HepG2 (cell line): ENCODE measurements at regions not wholly inside any gene's neighbourhood (a gene's known extent, or its start where the extent isn't known, plus 50 kb on each side); places are given as distances from the start of the nearest gene placed in this dataset.

Experiments used
- ATAC-seq: fragments of 200-7000 bp; cut with Tn5 transposase; 3 replicates; pipeline ENCODE4 v1.9.1; 2020; ENCODE audit warnings: mild to moderate bottlenecking, moderate library complexity
- BruUV-seq: library from RNA; stranded (reverse); fragments of 400-500 nt; replicated peaks from 2 replicates; lab custom pipeline; 2021; lab: Mats Ljungman, UMichigan
- CTCF ChIA-PET: fragments of 300-600 bp; formaldehyde crosslinking; extraction: SDS; loops from one replicate; lab custom pipeline; 2021; ENCODE audit warnings: low total read pairs, inconsistent platforms, low intra/inter-chr PET ratio; lab: Yijun Ruan, JAX
- POLR2A ChIA-PET: fragments of 350-600 bp; sonication (Branson Sonifier 250); formaldehyde crosslinking; loops from one replicate; lab custom pipeline; 2020; ENCODE audit warnings: antibody characterized with exemption, inconsistent platforms; lab: Yijun Ruan, JAX
- DNase-seq: peaks from one replicate; pipeline ENCODE4 v3.0.0-alpha.2; 2015; ENCODE audit warnings: low spot score
- FAIRE-seq: peaks from 3 replicates; lab custom pipeline; 2011; peaks lifted over from hg19 to GRCh38; lab: Jason Lieb, UNC
- H2AFZ ChIP-seq: one replicate; pipeline ENCODE4 v1.6.1; 2011; ENCODE audit warnings: low read length, inconsistent platforms
- H3K27ac ChIP-seq: fragments of 300-600 bp; 3 replicates; pipeline ENCODE4 v1.8.0; 2011; ENCODE audit warnings: mixed run types, mild to moderate bottlenecking, mixed read lengths, low read length, inconsistent platforms; ENCODE audit not compliant: insufficient read depth; ENCODE audit errors: extremely low read length
- H3K27me3 ChIP-seq, 2 experiments: fragments of 200-600 bp in 1 of 2; 2 replicates in 1 of 2; 3 replicates in 1 of 2; pipeline versions ENCODE4 v1.6.0 to v1.8.0; 2011; ENCODE audit warnings: low read length in 2 of 2, mild to moderate bottlenecking in 2 of 2, moderate library complexity in 2 of 2, inconsistent platforms in 1 of 2; ENCODE audit not compliant: insufficient read depth in 2 of 2, control insufficient read depth in 1 of 2
- H3K36me3 ChIP-seq, 2 experiments: fragments of 200-600 bp in 1 of 2; replicated peaks in 1 of 2; 2 replicates in 1 of 2; 3 replicates in 1 of 2; pipeline versions ENCODE4 v1.5.1 to v1.8.0; 2011; ENCODE audit warnings: low read length in 2 of 2, inconsistent platforms in 1 of 2; ENCODE audit not compliant: insufficient read depth in 2 of 2, control insufficient read depth in 1 of 2
- H3K4me1 ChIP-seq: 2 replicates; pipeline ENCODE4 v1.5.1; 2012; ENCODE audit warnings: low read length, inconsistent platforms; ENCODE audit not compliant: insufficient read depth
- H3K4me2 ChIP-seq: 2 replicates; pipeline ENCODE4 v1.6.0; 2011; ENCODE audit warnings: low read depth, low read length, inconsistent platforms
- H3K4me3 ChIP-seq, 3 experiments: fragments of 200-600 bp in 1 of 3; sonication (generic), shearing (Covaris generic) in 1 of 3; replicated peaks in 1 of 3; 2 replicates each; pipeline ENCODE4 v1.5.1; 2011 to 2016; ENCODE audit warnings: low read length in 3 of 3, inconsistent platforms in 2 of 3, low read depth in 2 of 3, mild to moderate bottlenecking in 2 of 3, control low read depth in 1 of 3, mixed read lengths in 1 of 3; ENCODE audit not compliant: insufficient read depth in 1 of 3
- H3K79me2 ChIP-seq: one replicate; pipeline ENCODE4 v1.6.1; 2011; ENCODE audit warnings: low read length, inconsistent platforms; ENCODE audit not compliant: insufficient read depth
- H3K9ac ChIP-seq: 2 replicates; pipeline ENCODE4 v1.6.0; 2011; ENCODE audit warnings: mild to moderate bottlenecking, low read depth, low read length, inconsistent platforms; ENCODE audit not compliant: insufficient read depth
- H3K9me3 ChIP-seq: 2 replicates; pipeline ENCODE4 v1.5.1; 2012; ENCODE audit warnings: mild to moderate bottlenecking, low read length
- H4K20me1 ChIP-seq: 2 replicates; pipeline ENCODE4 v1.6.0; 2011; ENCODE audit warnings: inconsistent platforms, mild to moderate bottlenecking, low read length, moderate library complexity; ENCODE audit not compliant: insufficient read depth
- BORCS8-MEF2B ChIP-seq: sonication (generic); formaldehyde crosslinking; IDR thresholded peaks from 2 replicates; pipeline ENCODE4 v1.8.0; 2022; ENCODE audit warnings: mild to moderate bottlenecking, missing genetic modification reagents
- FIP1L1 ChIP-seq: fragments of 200-400 bp; formaldehyde crosslinking; IDR thresholded peaks from 2 replicates; pipeline ENCODE4 v1.6.1; 2018; ENCODE audit warnings: low read depth, mild to moderate bottlenecking, low read length, moderate library complexity, borderline replicate concordance; ENCODE audit not compliant: insufficient read depth
- HOXD1 ChIP-seq: sonication (generic); formaldehyde crosslinking; IDR thresholded peaks from 2 replicates; pipeline ENCODE4 v1.5.0; 2020; ENCODE audit warnings: missing genetic modification reagents
- JUND ChIP-seq: sonication (generic); formaldehyde crosslinking; IDR thresholded peaks from 2 replicates; pipeline ENCODE4 v1.8.0; 2022; ENCODE audit warnings: mild to moderate bottlenecking, missing genetic modification reagents
- KLF12 ChIP-seq: sonication (generic); formaldehyde crosslinking; IDR thresholded peaks from 2 replicates; pipeline ENCODE4 v1.4.0; 2020; ENCODE audit warnings: missing genetic modification reagents, borderline replicate concordance
- MYC ChIP-seq: sonication (generic); formaldehyde crosslinking; IDR thresholded peaks from 2 replicates; pipeline ENCODE4 v1.9.0; 2021; ENCODE audit warnings: missing genetic modification reagents, borderline replicate concordance
- NR1H2 ChIP-seq: sonication (generic); formaldehyde crosslinking; IDR thresholded peaks from 2 replicates; pipeline ENCODE4 v1.8.1; 2022; ENCODE audit warnings: low read depth, missing genetic modification reagents, borderline replicate concordance
- PCBP1 ChIP-seq: fragments of 200-400 bp; formaldehyde crosslinking; IDR thresholded peaks from 2 replicates; pipeline ENCODE4 v1.6.1; 2017; ENCODE audit warnings: mild to moderate bottlenecking, low read depth, low read length, borderline replicate concordance
- RBFOX2 ChIP-seq: fragments of 200-400 bp; formaldehyde crosslinking; IDR thresholded peaks from 2 replicates; pipeline ENCODE4 v1.6.1; 2017; ENCODE audit warnings: low read depth, mild to moderate bottlenecking, low read length
- RORA ChIP-seq: sonication (generic); formaldehyde crosslinking; IDR thresholded peaks from 2 replicates; pipeline ENCODE4 v1.5.0; 2020; ENCODE audit warnings: mild to moderate bottlenecking, missing genetic modification reagents, moderate library complexity
- SMAD1 ChIP-seq: sonication (generic); formaldehyde crosslinking; IDR thresholded peaks from 2 replicates; pipeline ENCODE4 v1.4.0; 2020; ENCODE audit warnings: missing genetic modification reagents, low read depth, mild to moderate bottlenecking, borderline replicate concordance
- ZNF501 ChIP-seq: sonication (generic); formaldehyde crosslinking; IDR thresholded peaks from 2 replicates; pipeline ENCODE4 v1.5.1; 2020; ENCODE audit warnings: mild to moderate bottlenecking, moderate library complexity, missing genetic modification reagents
- WGBS: methylation state at CpG from one replicate; pipeline ENCODE4 v1.1.6; 2017; ENCODE audit warnings: low lambda C conversion rate; 5-methylcytosine and 5-hydroxymethylcytosine counted together
- in situ Hi-C: cut with HindIII; loops from 2 replicates; pipeline ENCODE4 v1.10.0; 2017; ENCODE audit warnings: low pct_unique_long_range_greater_than_20kb; ENCODE audit not compliant: extremely low pct_ligation_motif_present
- intact Hi-C: fragments of 100-400 bp; cut with micrococcal nuclease; formaldehyde crosslinking; loops from one replicate; pipeline ENCODE4 v1.10.0; 2022; ENCODE audit not compliant: unreplicated experiment

DNA sequence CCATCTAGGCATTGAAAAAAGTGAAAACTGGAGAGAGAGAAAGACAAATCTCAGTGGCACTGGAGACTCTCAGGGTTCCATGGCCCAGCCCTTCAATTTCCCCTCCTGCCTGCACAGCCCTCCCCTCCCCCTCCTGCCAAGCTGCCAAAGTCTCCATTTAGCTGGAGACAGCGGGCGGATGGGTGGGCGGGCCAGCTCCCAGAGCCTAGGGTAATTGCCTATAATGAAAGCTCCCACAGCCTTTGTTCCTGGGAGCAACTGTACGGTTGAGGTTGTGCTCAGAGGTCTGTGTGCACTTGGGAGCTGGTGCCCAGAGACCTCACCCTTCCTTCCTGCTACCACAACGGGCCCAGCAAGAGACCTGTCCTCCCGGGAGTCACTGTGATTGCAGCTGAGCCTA lies 89.6 kb downstream of the NAV1 start:
- Histone ChIP-seq H3K9ac (no peak overlapping the region), H3K4me3 (no peak overlapping the region), H3K79me2 (no peaks in the 10 kb centered on the region), H2AFZ (no peak overlapping the region), H3K9me3 (no peaks in the 10 kb centered on the region), H3K36me3 (no peaks in the 10 kb centered on the region), H3K27me3 (peaks cover 0 to 2% of the 10 kb centered on the region in 2 experiments; a peak in 3 of 5 replicates), H4K20me1 (no peaks in the 10 kb centered on the region), H3K4me1 (no peaks in the 10 kb centered on the region), H3K4me2 (no peak overlapping the region), H3K27ac (no peak overlapping the region)
- FAIRE-seq (no peak), DNase-seq (no peak), ATAC-seq (no peak)
- 10% methylated on average over 2 of the region's 6 CpGs for WGBS
- POLR2A ChIA-PET = no interaction called here
- CTCF ChIA-PET = no interaction called here
- in situ Hi-C loops (no loop called here), intact Hi-C loops (no loop called here)
- no TSS peak for BruUV-seq
- no peak for TF ChIP-seq HOXD1 (CRISPR knock-in tag)
- no peak for TF ChIP-seq JUND (CRISPR knock-in tag)
- no peak for TF ChIP-seq FIP1L1
- TF ChIP-seq SMAD1 (CRISPR knock-in tag) = no peak
- no peak for TF ChIP-seq KLF12 (CRISPR knock-in tag)
- TF ChIP-seq MYC = no peak
- TF ChIP-seq ZNF501 = no peak
- TF ChIP-seq PCBP1 = no peak
- no peak for TF ChIP-seq RBFOX2
- TF ChIP-seq RORA (CRISPR knock-in tag) = no peak
- no peak for TF ChIP-seq NR1H2 (CRISPR knock-in tag)
- TF ChIP-seq BORCS8-MEF2B (CRISPR knock-in tag) = no peak
